ENCODE measurements at regions not wholly inside any gene's neighbourhood (a gene's known extent, or its start where the extent isn't known, plus 50 kb on each side); places are given as distances from the start of the nearest gene placed in this dataset.
A peak's percentile ranks its signal among the peaks of the same experiment; 100 is the strongest.

- DNase-seq, result no peak
These were observed 282.1 kb upstream of the EMCN start for GRCh38 chr4:100799761-100800539.

DNA sequence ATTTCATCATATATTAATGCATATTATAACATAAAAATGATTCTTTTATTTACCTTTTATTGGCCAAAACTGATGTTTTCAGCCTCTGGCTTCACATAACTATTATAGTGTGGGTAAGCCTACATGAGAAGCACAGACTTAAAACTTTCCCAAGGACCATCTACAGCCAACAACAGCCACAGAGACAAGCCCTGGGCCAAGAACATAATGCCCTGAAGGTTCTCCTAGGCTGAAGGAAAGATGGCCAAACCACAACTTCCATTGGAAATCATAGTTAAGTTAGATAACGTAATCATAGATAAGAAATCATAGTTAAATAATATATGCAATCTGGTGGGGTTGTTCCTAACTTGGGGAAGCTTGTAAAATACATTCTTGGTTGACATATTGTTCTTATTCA is 280.0 kb upstream of the EMCN start:
- no peak for DNase-seq

GRCh38 chr4:100797356-100797755 is 279.5 kb upstream of the EMCN start:
- DNase-seq, result no peak

DNA sequence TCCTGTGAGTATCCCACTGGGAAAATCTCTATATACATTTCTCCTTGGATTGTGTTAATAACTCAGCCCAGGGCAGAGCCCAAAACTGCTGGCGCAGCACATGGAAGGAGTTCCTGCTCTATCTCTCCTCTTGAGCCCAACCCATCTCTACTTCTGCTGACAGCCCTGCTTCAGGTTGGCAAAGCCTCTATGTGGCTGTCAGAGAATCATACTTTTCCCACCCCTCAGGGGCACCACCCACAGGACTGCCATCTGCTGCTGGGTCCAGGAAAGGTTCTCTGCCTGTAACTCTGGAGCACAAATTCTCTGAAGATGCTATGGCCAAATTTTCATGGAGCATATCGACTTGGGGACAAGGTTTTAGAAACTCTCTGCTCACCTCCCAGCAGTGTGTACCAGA is 278.5 kb upstream of the EMCN start:
- no peak for DNase-seq

DNA sequence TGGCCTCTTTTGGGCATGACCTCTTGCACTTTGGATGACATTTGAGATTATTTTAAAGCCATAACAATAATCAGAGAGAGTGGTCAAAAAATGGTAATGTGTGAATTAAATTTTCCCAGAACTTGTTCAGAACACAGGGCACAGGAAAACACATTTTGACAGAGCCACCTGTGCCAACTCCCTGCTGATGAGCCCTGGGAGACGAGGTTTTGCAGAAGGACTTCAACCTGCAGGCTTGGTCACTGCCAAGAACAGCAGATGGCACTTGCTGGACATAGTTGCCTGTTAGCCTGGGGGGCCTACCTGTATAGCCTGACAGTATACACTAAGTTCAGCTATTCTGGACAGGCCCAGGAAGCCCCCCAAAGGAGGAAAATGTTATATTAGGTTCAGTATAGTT is 277.8 kb upstream of the EMCN start:
- DNase-seq, result no peak

DNA sequence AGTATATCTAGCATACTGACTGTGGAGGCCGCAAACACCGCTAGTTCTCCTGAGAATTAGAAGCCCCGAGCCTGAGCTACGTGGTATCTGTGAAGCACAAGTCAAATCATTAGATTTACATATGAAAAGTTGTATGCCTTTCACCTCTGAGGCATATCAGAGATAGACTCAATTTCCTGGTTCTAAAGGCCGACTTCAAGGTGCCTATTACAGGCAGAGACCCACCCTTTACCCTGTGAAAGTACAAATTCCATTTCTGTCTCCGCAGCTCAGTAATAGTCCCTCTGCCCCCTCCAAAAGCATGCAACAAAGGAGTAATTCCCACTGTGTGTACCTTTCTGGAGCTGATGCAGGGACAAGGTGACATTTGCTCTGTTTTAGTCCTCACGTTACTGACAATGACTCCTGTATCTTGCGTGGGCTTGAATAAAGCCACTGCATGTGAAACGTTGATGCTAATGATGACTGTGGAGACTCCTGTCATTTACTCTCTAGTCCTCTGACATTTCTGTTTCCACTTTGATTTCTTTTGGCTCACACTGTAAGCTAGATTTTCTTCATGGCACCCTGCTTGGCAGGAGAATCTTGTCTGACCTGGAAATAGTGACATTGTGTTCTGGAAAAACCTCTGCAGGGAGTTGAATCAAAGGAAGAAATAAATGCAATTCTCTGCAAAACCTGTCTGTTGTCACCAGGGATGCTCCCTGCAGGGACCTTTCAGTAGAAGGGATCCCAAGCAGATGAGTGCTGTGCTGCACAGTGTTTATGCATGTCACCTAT is 273.2 kb upstream of the EMCN start:
- no peak for DNase-seq

DNA sequence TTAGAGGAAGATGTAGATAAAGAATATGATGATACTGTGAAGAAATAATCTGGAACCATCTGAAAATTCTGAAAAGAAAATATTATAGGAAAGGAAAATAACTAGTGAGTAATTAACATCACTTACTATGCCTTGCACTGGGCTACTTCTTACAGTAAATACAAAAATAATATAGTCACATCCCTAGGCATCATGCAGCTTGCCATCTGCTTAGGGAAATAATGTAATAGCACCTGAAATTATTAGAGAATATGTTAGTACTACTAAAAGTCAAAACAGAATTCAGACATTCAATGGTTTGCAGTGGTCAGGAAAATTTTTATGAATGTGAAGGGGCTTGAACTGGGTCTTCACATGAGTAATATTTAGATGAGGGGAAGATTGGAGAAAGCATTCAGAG is 272.2 kb upstream of the EMCN start:
- DNase-seq, result no peak

DNA sequence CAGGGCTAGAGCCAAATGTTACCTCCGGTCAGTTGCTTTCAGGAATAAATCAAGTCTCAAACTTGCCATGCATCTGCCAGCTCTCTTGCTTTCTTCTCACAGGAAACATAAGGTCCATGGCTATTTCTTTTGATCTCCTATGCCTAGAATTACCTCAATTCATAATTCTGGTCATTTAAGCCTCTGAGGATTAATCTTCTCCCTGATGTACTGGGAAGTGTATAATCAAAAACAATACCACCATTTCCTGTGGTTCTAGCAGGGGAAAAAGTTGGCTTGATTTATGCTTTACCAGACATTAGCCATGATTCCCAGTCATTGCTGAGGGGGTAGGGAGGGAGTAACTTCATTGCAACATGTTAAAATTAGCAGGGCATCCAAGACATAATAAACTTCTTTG is 268.7 kb upstream of the EMCN start:
- no peak for DNase-seq

GRCh38 chr4:100782356-100782755 is 264.5 kb upstream of the EMCN start:
- DNase-seq, result no peak

DNA sequence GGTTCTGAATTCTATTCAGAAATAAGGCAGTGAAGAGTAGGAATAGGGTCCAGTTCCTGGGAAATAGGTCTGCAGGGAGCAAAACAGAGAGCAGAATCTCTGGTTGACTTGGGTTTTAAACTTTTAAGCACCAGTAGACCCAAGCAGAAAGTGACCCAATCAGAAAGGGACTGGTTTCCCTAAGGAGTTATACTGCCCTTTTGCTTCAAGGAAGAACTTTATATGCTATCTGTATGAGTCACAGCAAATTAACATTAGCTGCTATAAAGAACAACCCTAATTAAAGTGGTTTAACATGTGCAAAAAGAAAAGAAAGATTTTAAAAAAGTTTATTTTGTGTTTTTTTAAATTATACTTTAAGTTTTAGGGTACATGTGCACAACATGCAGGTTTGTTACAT is 263.6 kb upstream of the EMCN start:
- no peak for DNase-seq

DNA sequence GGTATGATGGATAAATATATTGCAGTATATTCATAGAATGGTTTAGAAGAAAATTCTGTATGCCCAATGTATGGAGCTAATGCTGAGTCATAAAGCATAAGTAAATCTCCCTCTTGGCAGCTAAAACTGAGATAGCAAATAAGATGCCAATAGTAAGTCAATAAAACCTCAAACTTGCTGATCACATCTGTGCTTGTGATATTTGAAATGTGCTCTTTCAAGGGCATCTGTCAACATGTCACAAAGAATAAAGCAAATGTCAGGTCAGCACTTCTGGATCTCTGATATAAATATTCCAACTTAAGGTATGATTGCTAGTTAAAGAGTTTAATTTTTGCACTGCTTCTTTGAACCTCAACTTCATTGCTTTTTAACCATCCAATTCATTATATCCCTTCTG is 262.3 kb upstream of the EMCN start:
- no peak for DNase-seq

DNA sequence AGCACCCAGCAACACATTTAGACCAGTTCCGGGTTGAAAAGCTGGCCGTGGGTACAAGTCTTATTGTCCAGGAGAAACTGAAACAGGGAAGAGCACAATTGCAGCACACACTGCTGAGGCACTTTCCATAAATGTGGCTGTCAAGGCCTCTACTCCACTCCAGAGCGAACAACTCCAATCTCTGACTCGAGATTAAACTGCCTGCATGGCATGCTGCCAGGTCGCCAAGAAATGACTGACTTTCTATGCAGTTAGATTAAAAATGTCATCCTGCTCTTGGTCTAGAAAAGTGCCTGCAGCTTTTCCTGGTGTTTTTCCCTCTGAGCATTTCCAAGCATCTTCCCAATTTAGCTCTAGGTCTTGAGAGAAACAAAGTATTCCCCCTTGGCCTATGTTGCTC is 260.6 kb upstream of the EMCN start:
- DNase-seq, result no peak

DNA sequence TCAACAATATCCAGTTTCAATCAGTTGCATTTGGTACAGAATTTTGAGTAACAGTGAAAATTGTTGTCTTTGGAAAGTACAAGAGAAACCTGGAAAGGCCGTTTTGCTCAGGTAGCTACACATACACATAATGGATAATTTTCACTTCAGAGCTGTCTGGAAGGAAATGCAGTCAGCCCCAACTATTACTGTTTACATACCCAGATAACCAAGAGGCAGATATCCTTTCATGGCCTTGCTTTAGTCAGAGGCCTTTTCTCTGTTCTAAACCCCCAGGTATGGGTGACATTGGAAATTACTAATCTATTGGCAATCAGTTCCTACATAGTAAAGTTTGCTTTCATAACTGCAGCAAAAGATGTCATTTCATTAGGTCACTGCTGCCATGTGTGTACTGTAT is 244.9 kb upstream of the EMCN start:
- no peak for DNase-seq

DNA sequence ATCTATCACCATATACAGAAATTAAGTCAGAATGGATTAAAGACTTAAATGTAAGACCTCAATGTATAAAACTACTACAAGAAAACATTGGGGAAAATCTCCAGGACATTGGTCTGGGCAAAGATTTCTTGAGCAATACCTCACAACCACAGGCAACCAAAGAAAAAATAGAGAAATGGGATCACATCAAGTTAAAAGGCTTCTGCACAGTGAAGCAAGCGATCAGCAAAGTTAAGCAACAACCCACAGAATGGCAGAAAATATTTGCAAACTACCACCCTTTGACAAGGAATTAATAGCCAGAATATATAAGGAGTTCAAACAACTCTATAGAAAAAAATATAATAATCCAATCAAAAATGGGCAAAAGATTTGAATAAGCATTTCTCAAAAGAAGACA is 236.9 kb upstream of the EMCN start:
- no peak for DNase-seq

GRCh38 chr4:100746141-100746739 is 228.4 kb upstream of the EMCN start:
- DNase-seq, result no peak

DNA sequence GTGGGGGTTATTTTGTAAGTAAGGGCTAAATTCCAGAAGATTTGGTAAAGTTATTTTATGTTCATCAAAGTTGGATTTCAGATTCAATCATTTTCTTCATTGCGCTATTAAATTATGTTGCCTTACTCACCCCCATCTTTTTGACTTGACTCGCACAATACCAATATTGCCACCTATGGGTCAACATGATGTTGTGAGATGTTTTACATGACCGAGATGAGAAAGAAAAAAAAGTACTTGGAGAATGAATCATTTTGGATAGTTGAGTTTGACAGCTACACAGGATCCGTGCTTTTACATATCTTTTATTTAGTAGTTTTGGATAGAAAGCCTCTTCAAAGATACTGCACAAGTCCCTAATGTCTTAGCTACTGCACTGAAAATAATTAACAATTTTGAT is 224.2 kb upstream of the EMCN start:
- DNase-seq, result peak; percentile 5

- DNase-seq, result no peak
These were observed 221.6 kb upstream of the EMCN start for GRCh38 chr4:100739426-100739825.

- DNase-seq, result no peak
These were observed 220.7 kb upstream of the EMCN start for GRCh38 chr4:100738196-100739165.

DNA sequence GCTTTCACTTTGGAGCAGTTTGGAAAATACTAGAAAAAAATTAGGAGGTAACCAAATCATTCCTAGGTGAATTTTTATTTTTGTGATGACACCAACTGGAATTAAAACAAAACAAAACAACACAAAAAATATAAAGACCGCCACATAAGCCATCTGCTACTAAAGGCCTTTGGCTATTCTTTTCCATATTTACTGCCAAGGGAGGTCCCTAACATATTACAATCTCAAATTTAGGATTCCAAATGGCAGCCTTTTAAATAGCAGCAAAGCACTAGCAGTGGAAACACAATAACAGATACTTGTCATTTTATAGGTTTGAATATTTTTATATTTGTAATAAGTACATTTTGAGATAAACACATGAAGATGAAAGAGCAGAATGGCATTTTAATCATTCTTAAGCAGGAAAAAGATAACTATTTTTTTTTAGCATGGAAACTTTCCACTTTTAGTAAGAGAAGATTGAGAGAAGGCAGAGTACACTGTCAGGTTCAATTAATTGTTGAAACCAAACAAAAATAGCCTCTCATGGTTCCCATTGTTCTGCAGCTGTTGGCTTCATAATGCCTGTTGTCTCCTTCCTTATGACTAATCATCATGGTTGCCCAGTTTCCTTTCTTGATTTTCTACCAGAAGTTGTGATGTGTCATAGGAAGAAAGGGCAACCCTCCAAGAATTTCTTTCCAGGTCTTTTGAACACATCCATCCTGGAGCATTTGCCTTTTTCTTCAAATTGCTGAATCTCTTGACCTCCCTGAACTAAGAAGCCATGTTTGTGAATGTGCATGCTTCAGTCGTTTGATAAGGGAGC is 219.0 kb upstream of the EMCN start:
- DNase-seq, result no peak

DNA sequence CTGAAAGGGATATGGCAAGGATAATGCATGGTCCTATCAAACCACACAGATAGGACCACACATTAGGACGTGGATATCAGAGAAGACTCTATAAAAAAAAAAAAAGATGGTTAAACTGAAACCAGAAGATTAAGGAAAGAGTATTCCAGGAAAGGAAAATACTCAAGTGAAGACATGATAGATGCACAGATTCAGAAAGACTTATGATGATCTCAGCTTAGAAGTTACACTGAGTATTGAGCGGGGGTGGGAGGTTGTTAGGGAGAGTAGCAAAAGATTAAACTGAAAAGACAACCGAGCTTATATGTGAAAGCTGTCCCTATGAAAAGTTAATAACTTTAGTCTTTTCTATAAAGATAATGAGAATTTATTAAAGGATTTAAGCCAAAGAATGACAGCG is 211.0 kb upstream of the EMCN start:
- no peak for DNase-seq

DNA sequence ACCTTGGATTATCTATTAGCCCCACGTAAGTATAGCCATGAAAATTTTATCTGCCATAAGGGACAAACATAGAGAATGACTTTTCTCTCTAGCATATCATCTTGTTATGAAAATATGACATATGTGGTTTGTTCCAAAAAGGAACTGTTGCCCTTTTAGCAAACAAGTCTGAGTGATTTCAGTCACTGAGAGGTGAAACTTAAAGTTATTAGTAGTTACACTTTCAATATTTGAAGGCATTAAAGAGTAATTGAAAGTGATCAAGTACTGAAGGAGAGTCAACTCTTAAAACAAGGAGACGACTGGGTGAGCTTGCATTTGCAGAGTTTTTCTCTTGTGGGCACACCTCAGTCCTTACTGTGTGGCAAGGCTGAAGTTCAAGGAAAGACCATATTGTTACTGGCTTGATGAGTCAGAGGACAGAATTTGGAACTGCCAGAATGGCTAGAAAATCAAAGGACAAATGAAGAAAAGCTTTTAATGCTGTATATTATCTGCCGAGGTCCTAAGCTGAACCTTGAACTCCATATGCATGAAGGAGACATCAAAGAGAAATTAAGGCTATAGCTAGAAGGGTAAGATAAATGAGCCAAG is 205.1 kb upstream of the EMCN start:
- no peak for DNase-seq

- no peak for DNase-seq
These were observed 204.3 kb upstream of the EMCN start for GRCh38 chr4:100722133-100722532.

All from RPMI8226 (cell line).